Activated CD4-positive, alpha-beta T cell treated with anti-CD3 and anti-CD28 coated beads, Interleukin-2, Interleukin-4, amounts not matched to agents 100 ng/mL and 50 ng/mL, durations not matched to agents 16 hours and 8 hours (primary cell): ENCODE measurements at regions not wholly inside any gene's neighbourhood (a gene's known extent, or its start where the extent isn't known, plus 50 kb on each side); places are given as distances from the start of the nearest gene placed in this dataset.
"Not testable (repeated sequence)": the region's sequence is repeated elsewhere in the genome, so short reads cannot be mapped to it uniquely, and the experiment has no call there.

Source experiments
- DNase-seq: peaks from one replicate; pipeline ENCODE4 v3.0.0-alpha.2; 2020; ENCODE audit warnings: low spot score

DNA sequence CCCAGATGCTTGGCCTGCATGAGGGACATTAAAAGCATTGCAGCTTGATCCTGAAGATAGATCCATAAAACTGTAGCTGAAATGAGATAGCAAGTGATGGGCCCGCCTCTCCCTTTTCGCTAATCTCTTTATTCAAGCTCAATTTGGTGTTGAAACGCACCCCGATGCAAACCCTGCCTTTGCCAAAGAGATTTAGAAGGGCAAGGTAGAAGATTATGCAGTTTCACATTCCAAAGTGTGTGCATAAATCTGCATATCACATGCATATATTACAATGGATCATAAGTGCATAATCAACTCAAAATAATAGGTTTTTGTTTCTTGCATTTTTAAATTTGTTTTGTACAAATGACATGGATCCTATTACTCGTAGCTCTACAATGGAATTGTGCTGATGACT lies 80.1 kb upstream of the SHANK2 start:
- no peak for DNase-seq

DNA sequence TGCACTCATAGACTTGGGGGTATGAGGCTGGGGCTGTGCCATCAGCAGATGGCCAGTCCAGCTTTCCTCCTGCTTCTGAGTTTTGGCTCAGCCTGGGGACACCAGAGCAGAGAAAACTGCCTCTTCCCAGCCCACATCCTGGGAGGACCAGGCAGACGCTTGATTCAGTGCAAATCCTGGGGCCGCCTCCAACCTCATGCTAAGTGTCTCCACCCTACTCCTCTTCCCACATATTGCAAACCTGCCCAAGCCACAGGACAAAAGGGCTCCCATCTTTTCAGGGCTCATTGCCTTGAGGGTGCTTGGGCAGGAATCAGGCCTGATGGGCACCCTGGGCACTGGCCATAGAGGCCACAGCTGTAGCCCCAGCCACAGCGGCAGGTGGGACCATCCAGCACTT lies 79.7 kb upstream of the SHANK2 start:
- DNase-seq = no peak

DNA sequence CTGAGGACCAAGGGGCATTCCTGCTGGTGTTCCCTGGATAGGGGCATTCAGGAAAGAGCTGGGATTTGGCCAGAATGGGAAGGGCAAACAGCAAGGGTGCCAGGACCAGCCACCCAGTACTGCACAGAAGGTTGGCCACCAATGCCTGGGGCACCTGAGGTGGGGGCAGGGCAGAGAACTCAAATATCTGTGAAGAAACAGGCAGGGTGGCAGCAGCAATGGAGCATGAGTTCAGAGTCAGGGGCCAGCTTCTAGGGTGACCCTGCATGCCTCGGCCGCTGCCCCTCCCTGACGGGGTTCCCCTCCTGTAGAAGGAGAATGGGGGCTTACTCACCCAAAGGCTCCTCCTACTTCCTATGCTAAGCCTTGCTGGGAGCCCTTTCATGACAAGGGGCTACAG lies 79.3 kb upstream of the SHANK2 start:
- no peak for DNase-seq

DNA sequence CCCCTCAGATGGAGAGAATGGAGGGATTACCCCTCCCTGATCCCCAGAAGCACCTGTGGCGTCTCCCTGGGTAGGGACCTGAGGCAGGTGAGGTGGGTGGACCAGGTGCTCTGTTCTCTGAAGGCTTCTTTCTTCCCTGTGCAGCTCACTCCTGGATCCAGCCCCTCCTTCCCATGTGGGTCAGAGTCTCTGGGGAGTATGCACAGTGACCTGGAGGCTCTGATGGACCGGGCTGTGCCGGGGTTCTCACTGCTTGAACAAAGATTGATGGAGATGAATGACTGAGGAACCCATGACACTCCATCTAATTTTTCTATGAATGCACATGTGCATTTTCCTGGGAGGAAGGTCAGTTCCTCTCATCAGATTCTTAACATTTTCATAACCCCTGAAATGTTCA lies 78.6 kb upstream of the SHANK2 start:
- no peak for DNase-seq

DNA sequence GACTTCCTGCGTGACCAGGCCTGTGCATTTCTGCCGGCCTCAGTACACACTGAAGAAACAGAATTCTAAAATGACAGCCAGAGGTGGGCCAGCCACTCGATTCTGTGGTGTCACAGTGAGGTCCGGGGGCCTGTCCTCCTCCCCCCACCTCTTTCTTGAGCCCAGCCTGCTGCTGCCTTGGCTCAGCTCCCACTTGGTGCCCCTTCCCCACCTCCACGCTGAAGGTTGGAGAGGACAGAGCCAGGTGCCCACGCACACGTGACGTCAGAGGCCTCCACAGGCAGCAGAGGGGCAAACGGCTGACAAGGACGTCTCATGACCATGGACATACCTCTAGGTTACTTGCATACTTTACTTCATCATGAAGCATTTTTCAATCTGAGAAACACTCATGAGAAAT lies 78.0 kb upstream of the SHANK2 start:
- DNase-seq = no peak

DNA sequence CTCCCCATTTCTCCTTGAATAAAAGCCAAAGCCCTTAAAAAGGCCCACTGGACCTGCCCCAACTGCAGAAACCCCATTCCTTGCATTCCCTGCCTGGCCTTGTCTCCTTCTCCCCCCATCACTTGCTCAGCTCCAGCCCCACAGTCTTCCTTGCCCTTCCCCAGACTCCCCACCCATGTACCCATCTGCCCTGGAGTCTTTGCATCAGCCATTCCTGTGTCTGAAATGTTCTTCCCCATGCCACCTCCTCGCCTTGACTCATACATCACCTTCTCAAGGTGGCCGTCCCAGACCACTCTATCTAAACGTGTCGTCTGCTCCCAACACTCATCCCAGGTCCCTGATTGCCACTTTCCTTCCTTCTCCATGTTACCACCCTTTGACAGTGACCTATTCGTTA lies 77.4 kb upstream of the SHANK2 start:
- no peak for DNase-seq

DNA sequence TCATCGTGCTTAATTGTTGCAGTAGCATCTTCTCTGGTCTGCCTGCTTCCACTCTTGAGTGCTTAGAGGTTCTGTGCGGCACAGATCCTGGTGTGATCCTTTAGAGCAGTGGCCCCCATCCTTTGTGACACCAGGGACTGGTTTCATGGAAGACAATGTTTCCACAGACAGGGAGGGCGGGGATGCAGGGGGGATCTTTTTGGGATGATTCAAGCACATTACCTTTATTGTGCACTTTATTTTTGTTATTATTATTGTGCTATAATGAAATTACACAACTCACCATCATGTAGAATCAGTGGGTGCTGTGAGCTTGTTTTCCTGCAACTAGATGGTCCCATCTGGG lies 76.8 kb upstream of the SHANK2 start:
- DNase-seq = no peak

- DNase-seq = no peak
These were observed 75.0 kb upstream of the SHANK2 start for GRCh38 chr11:71327156-71328085.

DNA sequence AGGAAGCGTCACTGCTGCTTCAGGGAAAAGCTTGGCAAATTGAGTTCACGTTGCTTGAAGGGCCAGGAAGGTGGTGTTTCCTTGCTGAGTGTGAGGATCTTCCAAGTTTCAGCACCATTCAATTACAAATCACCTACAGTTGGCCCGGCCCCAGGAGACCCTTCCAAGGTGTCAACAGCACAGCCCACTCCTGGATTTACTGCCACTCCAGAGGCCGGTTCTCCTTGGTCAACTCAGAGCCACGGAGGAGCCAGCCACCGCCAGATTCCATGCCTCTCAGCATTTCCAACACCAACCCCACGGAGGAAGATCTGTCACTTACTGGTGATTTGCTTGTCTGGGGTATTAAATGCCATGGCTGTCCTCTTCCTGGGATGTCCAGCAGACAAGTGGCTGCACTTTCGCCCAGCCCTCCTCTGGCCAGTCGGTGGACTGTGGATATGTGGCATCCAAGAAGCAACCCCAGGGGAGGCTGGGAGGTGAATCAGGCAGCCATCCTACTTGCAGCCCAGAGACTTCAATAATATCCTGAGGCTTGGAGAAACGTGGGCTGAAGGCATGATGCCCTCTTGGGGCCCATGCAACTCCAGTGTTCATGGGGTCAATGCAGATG lies 74.1 kb upstream of the SHANK2 start:
- DNase-seq = no peak

DNA sequence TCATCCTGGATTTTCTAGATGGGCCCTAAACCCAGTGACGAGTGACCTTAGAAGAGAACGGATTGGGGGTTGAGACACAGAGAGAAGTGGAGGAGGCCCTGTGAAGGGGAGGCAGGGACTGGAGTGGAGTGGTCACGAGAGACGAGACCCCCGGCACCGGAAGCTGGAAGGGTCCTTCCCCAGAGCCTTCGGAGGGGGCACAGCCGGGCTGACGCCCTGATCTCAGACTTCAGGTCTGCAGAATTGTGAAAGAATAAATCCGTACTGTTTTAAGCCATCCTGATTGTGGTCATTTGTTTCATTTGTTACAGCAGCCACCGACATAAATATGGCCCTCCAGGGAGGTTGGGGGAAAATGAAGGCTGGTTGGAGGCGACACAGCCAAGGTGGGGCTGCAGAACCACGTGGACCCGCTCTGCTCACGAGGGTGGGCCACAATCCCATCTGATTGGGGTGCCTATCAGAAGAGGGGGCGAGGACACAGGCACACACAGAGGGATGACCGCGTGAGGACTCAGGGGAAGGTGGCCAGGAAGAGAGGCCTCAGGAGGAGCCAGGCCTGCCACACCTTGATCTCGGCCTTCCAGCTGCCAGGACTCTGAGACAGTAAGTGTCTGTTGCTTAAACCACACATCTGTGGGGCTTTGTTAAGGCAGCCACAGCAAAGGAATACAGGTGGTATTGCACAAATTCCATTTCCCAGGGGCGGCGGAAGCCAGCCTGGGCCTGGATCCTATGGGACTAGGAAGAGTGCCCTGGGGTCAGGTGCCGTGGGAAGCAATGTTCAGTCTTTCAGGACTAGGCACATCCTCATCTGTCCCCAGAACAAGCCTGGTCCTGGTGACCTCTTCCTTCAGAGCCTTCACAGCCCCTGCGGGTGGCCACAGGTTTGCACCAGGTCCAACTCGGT lies 73.3 kb upstream of the SHANK2 start:
- no peak for DNase-seq

GRCh38 chr11:71324788-71325417 lies 72.5 kb upstream of the SHANK2 start:
- DNase-seq = no peak

- DNase-seq = no peak
These were observed 71.6 kb upstream of the SHANK2 start for GRCh38 chr11:71323876-71324526.

GRCh38 chr11:71322861-71323582 lies 70.6 kb upstream of the SHANK2 start:
- no peak for DNase-seq

DNA sequence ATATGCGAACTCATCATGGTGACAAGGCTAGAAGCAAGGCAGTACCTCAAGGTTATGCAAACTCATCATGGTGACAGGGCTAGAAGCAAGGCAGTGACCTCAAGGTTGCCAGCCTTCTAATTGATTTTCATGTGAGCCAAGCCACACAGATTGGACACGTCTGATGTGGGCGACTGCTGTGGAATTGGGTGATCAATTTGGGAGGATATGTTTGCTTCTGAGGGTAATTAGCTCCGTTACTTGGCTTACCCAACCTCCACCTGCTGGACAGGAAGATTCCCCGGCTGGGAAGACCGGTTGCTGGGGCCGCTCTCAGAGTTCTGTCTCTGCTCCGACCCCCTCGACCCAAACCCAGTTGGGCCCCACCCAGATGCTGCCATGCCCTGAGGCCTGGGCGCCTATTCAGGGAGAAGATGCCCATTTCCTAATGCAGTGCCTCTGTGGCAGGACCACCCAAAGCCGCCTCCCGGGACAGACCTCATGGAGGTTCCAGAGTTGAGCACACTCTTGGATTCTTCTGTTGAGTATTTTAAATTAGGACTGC lies 69.9 kb upstream of the SHANK2 start:
- no peak for DNase-seq

DNA sequence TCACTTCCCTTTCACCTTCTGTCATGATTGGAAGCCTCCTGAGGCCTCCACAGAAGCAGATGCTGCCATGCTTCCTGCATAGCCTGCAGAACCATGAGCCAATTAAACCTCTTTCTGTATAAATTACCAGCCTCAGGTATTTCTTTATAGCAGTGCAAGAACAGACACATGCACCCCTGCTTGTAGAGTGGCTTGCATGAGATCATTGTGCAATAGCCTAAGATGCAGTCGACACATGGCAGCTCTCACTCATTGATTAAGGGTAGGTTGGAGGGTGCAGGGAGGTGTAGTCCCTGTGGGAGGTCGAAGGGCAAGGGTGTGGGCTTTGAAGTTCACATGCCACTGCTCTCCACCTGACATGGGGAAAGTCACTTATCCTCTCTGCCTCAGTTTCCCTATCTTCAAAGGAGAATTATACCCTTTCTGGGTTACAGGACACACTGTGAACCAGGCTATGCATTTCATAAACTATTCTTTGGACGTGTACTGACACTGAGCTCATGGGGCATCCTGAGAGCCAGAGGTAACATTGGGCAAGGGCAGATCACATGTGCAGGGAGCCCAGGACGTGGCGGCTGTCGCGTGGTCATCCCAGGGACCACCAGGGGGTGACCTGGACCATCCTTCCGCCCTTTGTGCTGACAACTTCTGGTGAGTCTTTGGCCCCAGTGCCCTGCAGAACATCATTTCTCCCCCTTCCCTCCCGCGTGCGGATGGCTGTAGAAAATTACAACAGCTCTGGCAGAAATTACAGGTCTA lies 69.2 kb upstream of the SHANK2 start:
- no peak for DNase-seq

DNA sequence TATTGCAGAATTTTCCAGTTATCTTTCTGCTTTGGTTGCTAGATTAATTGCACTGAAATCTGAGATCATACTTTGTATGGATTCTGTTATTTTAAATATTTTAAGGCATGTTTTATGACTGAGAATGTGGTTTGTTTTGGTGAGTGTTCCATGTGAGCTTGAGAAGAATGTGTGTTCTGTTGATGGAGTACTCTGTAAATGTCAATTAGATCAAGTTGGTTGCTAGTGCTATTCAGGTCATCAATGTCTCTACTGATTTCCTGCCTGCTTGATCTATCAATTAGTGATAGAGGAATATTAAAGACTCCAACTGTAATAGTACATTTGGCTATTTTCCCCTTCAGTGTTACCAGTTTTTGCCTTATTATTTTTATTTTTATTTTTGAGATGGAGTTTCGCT lies 64.3 kb upstream of the SHANK2 start:
- no peak for DNase-seq

DNA sequence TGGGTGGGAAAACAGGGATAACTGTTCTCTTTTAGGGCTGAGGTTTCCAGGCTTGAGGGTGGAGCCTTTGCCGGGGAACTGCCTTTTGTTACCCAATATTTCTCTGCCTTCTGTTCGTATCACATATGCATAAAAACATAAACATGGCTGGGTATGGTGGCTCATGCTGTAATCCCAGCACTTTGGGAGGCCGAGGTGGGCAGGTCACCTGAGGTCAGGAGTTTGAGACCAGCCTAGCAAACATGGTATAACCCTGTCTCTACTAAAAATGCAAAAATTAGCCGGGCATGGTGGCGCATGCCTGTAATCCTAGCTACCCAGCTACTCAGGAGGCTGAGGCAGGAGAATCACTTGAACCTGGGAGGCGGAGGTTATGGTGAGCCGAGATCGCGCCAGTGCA lies 60.2 kb upstream of the SHANK2 start:
- DNase-seq = not testable (repeated sequence)

GRCh38 chr11:71311928-71312510 lies 59.6 kb upstream of the SHANK2 start:
- DNase-seq = no peak

DNA sequence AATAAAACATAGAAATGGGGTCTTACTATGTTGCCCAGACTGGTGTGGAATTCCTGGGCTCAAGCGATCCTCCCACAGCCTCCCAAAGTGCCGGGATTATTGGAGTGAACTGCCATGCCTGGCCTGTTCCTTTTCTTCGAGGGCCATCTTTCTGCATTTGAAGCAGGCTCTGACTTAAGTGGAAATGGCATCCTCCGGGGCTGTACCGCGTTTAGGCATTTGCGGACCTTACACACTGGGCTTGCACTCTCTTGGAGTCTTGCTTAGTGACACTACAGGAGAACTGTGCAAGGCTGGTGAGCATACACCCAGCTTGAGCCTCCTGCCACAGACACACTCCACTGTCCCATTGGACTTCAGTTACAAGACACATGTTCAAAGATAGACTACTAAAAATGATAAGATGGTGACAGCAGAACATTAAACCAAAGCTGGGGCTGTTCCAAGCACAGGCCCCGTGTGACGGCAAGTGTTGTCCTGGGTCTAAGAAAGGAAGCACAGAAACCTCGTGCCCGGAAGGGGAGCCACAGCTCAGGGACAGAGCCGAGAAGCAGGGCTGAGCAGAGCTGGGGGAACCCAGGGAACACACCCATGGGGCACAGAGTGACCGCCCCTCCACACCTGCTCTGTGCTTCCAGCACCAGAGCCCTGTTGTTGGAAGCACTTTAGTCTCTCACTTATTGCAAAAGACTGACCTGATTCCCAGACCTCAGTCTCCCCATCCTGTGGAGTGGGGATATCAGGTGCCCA lies 59.0 kb upstream of the SHANK2 start:
- DNase-seq = no peak
